ENCODE measurements at regions not wholly inside any gene's neighbourhood (a gene's known extent, or its start where the extent isn't known, plus 50 kb on each side); places are given as distances from the start of the nearest gene placed in this dataset.

GRCh38 chr2:7530001-7530400 is 612.8 kb downstream of the RNF144A start:
- Mint-ChIP-seq H3K27ac (no peak overlapping the region), H3K9me3 (peaks cover 19 to 42% (median 32%) of the 10 kb centered on the region in 7 donors), H3K4me1 (no peaks in the 10 kb centered on the region), H3K27me3 (ENCODE audit: low read depth in 3 of 3) (peaks cover 2 to 8% (median 5%) of the 10 kb centered on the region in 3 donors), H3K4me3 (no peak overlapping the region), H3K36me3 (no peaks in the 10 kb centered on the region)
- no peaks in the 10 kb centered on the region for H3K36me3 ChIP-seq (replicated peaks in 1 of 2; ENCODE audit: control insufficient read depth in 1 of 2, insufficient read depth in 2 of 2, low read length in 2 of 2)
- intact Hi-C loops (cut with micrococcal nuclease), result no loop called here
- H3K4me2 ChIP-seq (replicated peaks; ENCODE audit: extremely low read depth, low read length, poor library complexity, severe bottlenecking), result no peak overlapping the region
- no peaks in the 10 kb centered on the region for H3K4me1 ChIP-seq (ENCODE audit: control insufficient read depth in 1 of 2, insufficient read depth in 2 of 2, low read length in 2 of 2)
- H3K27me3 ChIP-seq (ENCODE audit: control insufficient read depth in 2 of 2, insufficient read depth in 2 of 2, low read length in 2 of 2), result no peaks in the 10 kb centered on the region
- H3K4me3 ChIP-seq (replicated peaks in 1 of 3; ENCODE audit: low read depth in 2 of 3, low read length in 3 of 3), result no peak overlapping the region
- H3K79me2 ChIP-seq (ENCODE audit: insufficient read depth, low read length), result no peaks in the 10 kb centered on the region
- DNase-seq, result no peak
- no peak for TF ChIP-seq CTCF (IDR thresholded peaks at IDR 0.05)
- no peak overlapping the region for H3K27ac ChIP-seq (ENCODE audit: low read depth in 1 of 2, low read length in 2 of 2)
- H2AFZ ChIP-seq (ENCODE audit: insufficient read depth, low read depth, low read length, poor library complexity, severe bottlenecking), result no peak overlapping the region
- H3K9me3 ChIP-seq (replicated peaks in 1 of 2; ENCODE audit: control insufficient read depth in 1 of 2, insufficient read depth in 1 of 2, low read length in 2 of 2), result peaks cover 22 to 24% of the 10 kb centered on the region in 2 donors
- no peaks in the 10 kb centered on the region for H4K20me1 ChIP-seq (ENCODE audit: insufficient read depth, low read length)
- no peak overlapping the region for H3K9ac ChIP-seq (ENCODE audit: insufficient read depth, low read length, poor library complexity, severe bottlenecking)

GRCh38 chr2:7539077-7539476 is 621.9 kb downstream of the RNF144A start:
- H3K27ac Mint-ChIP-seq, result peak overlapping the region in 1 of 7 donors; percentile 7
- H3K4me1 Mint-ChIP-seq, result no peaks in the 10 kb centered on the region
- H3K9ac ChIP-seq (ENCODE audit: insufficient read depth, low read length, poor library complexity, severe bottlenecking), result no peak overlapping the region
- H3K36me3 ChIP-seq (replicated peaks in 1 of 2; ENCODE audit: control insufficient read depth in 1 of 2, insufficient read depth in 2 of 2, low read length in 2 of 2), result no peaks in the 10 kb centered on the region
- H2AFZ ChIP-seq (ENCODE audit: insufficient read depth, low read depth, low read length, poor library complexity, severe bottlenecking), result no peak overlapping the region
- no peak overlapping the region for H3K27ac ChIP-seq (ENCODE audit: low read depth in 1 of 2, low read length in 2 of 2)
- H3K36me3 Mint-ChIP-seq, result no peaks in the 10 kb centered on the region
- peaks cover 0 to 9% of the 10 kb centered on the region in 2 donors for H3K9me3 ChIP-seq (replicated peaks in 1 of 2; ENCODE audit: control insufficient read depth in 1 of 2, insufficient read depth in 1 of 2, low read length in 2 of 2)
- no peak overlapping the region for H3K4me2 ChIP-seq (replicated peaks; ENCODE audit: extremely low read depth, low read length, poor library complexity, severe bottlenecking)
- no peaks in the 10 kb centered on the region for H4K20me1 ChIP-seq (ENCODE audit: insufficient read depth, low read length)
- 97% methylated on average over 3 of the region's 4 CpGs for WGBS (ENCODE audit: insufficient coverage)
- H3K9me3 Mint-ChIP-seq, result peaks cover 0 to 24% (median 3%) of the 10 kb centered on the region in 7 donors
- H3K79me2 ChIP-seq (ENCODE audit: insufficient read depth, low read length), result no peaks in the 10 kb centered on the region
- H3K4me3 ChIP-seq (replicated peaks in 1 of 3; ENCODE audit: low read depth in 2 of 3, low read length in 3 of 3), result no peak overlapping the region
- peaks cover 0 to 2% of the 10 kb centered on the region in 2 donors for H3K27me3 ChIP-seq (ENCODE audit: control insufficient read depth in 2 of 2, insufficient read depth in 2 of 2, low read length in 2 of 2)
- no peak for TF ChIP-seq CTCF (IDR thresholded peaks at IDR 0.05)
- intact Hi-C loops (cut with micrococcal nuclease), result no loop called here
- DNase-seq, result no peak
- no peak overlapping the region for H3K4me3 Mint-ChIP-seq
- no peaks in the 10 kb centered on the region for H3K4me1 ChIP-seq (ENCODE audit: control insufficient read depth in 1 of 2, insufficient read depth in 2 of 2, low read length in 2 of 2)
- H3K27me3 Mint-ChIP-seq (ENCODE audit: low read depth in 3 of 3), result peaks cover 7 to 9% (median 8%) of the 10 kb centered on the region in 3 donors

Data from CD14-positive monocyte (primary cell).